ENCODE measurements at regions not wholly inside any gene's neighbourhood (a gene's known extent, or its start where the extent isn't known, plus 50 kb on each side); places are given as distances from the start of the nearest gene placed in this dataset.
"Not testable (repeated sequence)": the region's sequence is repeated elsewhere in the genome, so short reads cannot be mapped to it uniquely, and the experiment has no call there.

- Histone ChIP-seq H3K36me3 (ENCODE audit: insufficient read depth, low read depth, low read length) (no peaks in the 10 kb centered on the region), H3K9ac (ENCODE audit: low read depth, low read length) (no peak overlapping the region), H3K4me1 (ENCODE audit: insufficient read depth, low read length) (peaks cover 12% of the 10 kb centered on the region; the same call in 1 of the 2 replicates), H3K27ac (ENCODE audit: low read length) (no peak overlapping the region), H3K4me3 (ENCODE audit: low read length) (no peak overlapping the region), H3K27me3 (ENCODE audit: insufficient read depth, low read length) (no peaks in the 10 kb centered on the region), H3K9me3 (ENCODE audit: insufficient read depth, low read depth, low read length) (no peaks in the 10 kb centered on the region)
These were observed 82.5 kb upstream of the SEM1 start for GRCh38 chr7:96792115-96792514.

- H3K27me3 ChIP-seq (ENCODE audit: insufficient read depth, low read length) = no peaks in the 10 kb centered on the region
- H3K4me3 ChIP-seq (ENCODE audit: low read length) = no peak overlapping the region
- no peak overlapping the region for H3K9ac ChIP-seq (ENCODE audit: low read depth, low read length)
- H3K36me3 ChIP-seq (ENCODE audit: insufficient read depth, low read depth, low read length) = no peaks in the 10 kb centered on the region
- H3K4me1 ChIP-seq (ENCODE audit: insufficient read depth, low read length) = no peaks in the 10 kb centered on the region
- H3K9me3 ChIP-seq (ENCODE audit: insufficient read depth, low read depth, low read length) = no peaks in the 10 kb centered on the region
- H3K27ac ChIP-seq (ENCODE audit: low read length) = no peak overlapping the region
These were observed 84.4 kb upstream of the SEM1 start for GRCh38 chr7:96794063-96794462.

- no peaks in the 10 kb centered on the region for H3K27me3 ChIP-seq (ENCODE audit: insufficient read depth, low read length)
- H3K4me1 ChIP-seq (ENCODE audit: insufficient read depth, low read length) = no peaks in the 10 kb centered on the region
- H3K36me3 ChIP-seq (ENCODE audit: insufficient read depth, low read depth, low read length) = no peaks in the 10 kb centered on the region
- no peak overlapping the region for H3K9ac ChIP-seq (ENCODE audit: low read depth, low read length)
- no peak overlapping the region for H3K27ac ChIP-seq (ENCODE audit: low read length)
- H3K9me3 ChIP-seq (ENCODE audit: insufficient read depth, low read depth, low read length) = no peaks in the 10 kb centered on the region
- no peak overlapping the region for H3K4me3 ChIP-seq (ENCODE audit: low read length)
These were observed 90.5 kb upstream of the SEM1 start for GRCh38 chr7:96800122-96800521.

GRCh38 chr7:96800824-96801223 is 91.2 kb upstream of the SEM1 start:
- no peak overlapping the region for H3K4me3 ChIP-seq (ENCODE audit: low read length)
- H3K9ac ChIP-seq (ENCODE audit: low read depth, low read length) = no peak overlapping the region
- H3K36me3 ChIP-seq (ENCODE audit: insufficient read depth, low read depth, low read length) = no peaks in the 10 kb centered on the region
- no peaks in the 10 kb centered on the region for H3K9me3 ChIP-seq (ENCODE audit: insufficient read depth, low read depth, low read length)
- no peaks in the 10 kb centered on the region for H3K27me3 ChIP-seq (ENCODE audit: insufficient read depth, low read length)
- H3K27ac ChIP-seq (ENCODE audit: low read length) = no peak overlapping the region
- H3K4me1 ChIP-seq (ENCODE audit: insufficient read depth, low read length) = no peaks in the 10 kb centered on the region

GRCh38 chr7:96819111-96819700 is 109.6 kb upstream of the SEM1 start:
- no peaks in the 10 kb centered on the region for H3K9me3 ChIP-seq (ENCODE audit: insufficient read depth, low read depth, low read length)
- H3K36me3 ChIP-seq (ENCODE audit: insufficient read depth, low read depth, low read length) = no peaks in the 10 kb centered on the region
- no peaks in the 10 kb centered on the region for H3K27me3 ChIP-seq (ENCODE audit: insufficient read depth, low read length)
- H3K4me3 ChIP-seq (ENCODE audit: low read length) = no peak overlapping the region
- H3K9ac ChIP-seq (ENCODE audit: low read depth, low read length) = no peak overlapping the region
- no peaks in the 10 kb centered on the region for H3K4me1 ChIP-seq (ENCODE audit: insufficient read depth, low read length)
- no peak overlapping the region for H3K27ac ChIP-seq (ENCODE audit: low read length)

- H3K27me3 ChIP-seq (ENCODE audit: insufficient read depth, low read length); H3K4me1 ChIP-seq (ENCODE audit: insufficient read depth, low read length); H3K9me3 ChIP-seq (ENCODE audit: insufficient read depth, low read depth, low read length); H3K9ac ChIP-seq (ENCODE audit: low read depth, low read length); H3K4me3 ChIP-seq (ENCODE audit: low read length); H3K36me3 ChIP-seq (ENCODE audit: insufficient read depth, low read depth, low read length); H3K27ac ChIP-seq (ENCODE audit: low read length): not testable (repeated sequence)
These were observed 111.5 kb upstream of the SEM1 start for GRCh38 chr7:96821131-96821530.

- Histone ChIP-seq H3K27ac (ENCODE audit: low read length) (no peak overlapping the region), H3K4me1 (ENCODE audit: insufficient read depth, low read length) (no peaks in the 10 kb centered on the region), H3K9me3 (ENCODE audit: insufficient read depth, low read depth, low read length) (no peaks in the 10 kb centered on the region), H3K36me3 (ENCODE audit: insufficient read depth, low read depth, low read length) (no peaks in the 10 kb centered on the region), H3K9ac (ENCODE audit: low read depth, low read length) (no peak overlapping the region), H3K4me3 (ENCODE audit: low read length) (no peak overlapping the region), H3K27me3 (ENCODE audit: insufficient read depth, low read length) (no peaks in the 10 kb centered on the region)
These were observed 113.2 kb upstream of the SEM1 start for GRCh38 chr7:96822824-96823223.

GRCh38 chr7:96823274-96823673 is 113.6 kb upstream of the SEM1 start:
- Histone ChIP-seq H3K9ac (ENCODE audit: low read depth, low read length) (no peak overlapping the region), H3K4me3 (ENCODE audit: low read length) (no peak overlapping the region), H3K27me3 (ENCODE audit: insufficient read depth, low read length) (no peaks in the 10 kb centered on the region), H3K27ac (ENCODE audit: low read length) (no peak overlapping the region), H3K36me3 (ENCODE audit: insufficient read depth, low read depth, low read length) (no peaks in the 10 kb centered on the region), H3K4me1 (ENCODE audit: insufficient read depth, low read length) (no peaks in the 10 kb centered on the region), H3K9me3 (ENCODE audit: insufficient read depth, low read depth, low read length) (no peaks in the 10 kb centered on the region)

- Histone ChIP-seq H3K4me1 (ENCODE audit: insufficient read depth, low read length) (no peaks in the 10 kb centered on the region), H3K27ac (ENCODE audit: low read length) (no peak overlapping the region), H3K9ac (ENCODE audit: low read depth, low read length) (no peak overlapping the region)
These were observed 115.0 kb upstream of the SEM1 start for GRCh38 chr7:96824686-96825085.

GRCh38 chr7:96825285-96825684 is 115.6 kb upstream of the SEM1 start:
- H3K27ac ChIP-seq (ENCODE audit: low read length) = no peak overlapping the region
- H3K4me3 ChIP-seq (ENCODE audit: low read length) = no peak overlapping the region
- H3K9me3 ChIP-seq (ENCODE audit: insufficient read depth, low read depth, low read length) = no peaks in the 10 kb centered on the region
- H3K27me3 ChIP-seq (ENCODE audit: insufficient read depth, low read length) = no peaks in the 10 kb centered on the region
- H3K36me3 ChIP-seq (ENCODE audit: insufficient read depth, low read depth, low read length) = no peaks in the 10 kb centered on the region
- no peaks in the 10 kb centered on the region for H3K4me1 ChIP-seq (ENCODE audit: insufficient read depth, low read length)
- no peak overlapping the region for H3K9ac ChIP-seq (ENCODE audit: low read depth, low read length)

More at GRCh38 chr7:96824686-96825085, 115.0 kb upstream of the SEM1 start:
- Histone ChIP-seq H3K4me3 (ENCODE audit: low read length) (no peak overlapping the region), H3K27me3 (ENCODE audit: insufficient read depth, low read length) (no peaks in the 10 kb centered on the region), H3K9me3 (ENCODE audit: insufficient read depth, low read depth, low read length) (no peaks in the 10 kb centered on the region), H3K36me3 (ENCODE audit: insufficient read depth, low read depth, low read length) (no peaks in the 10 kb centered on the region)

- Histone ChIP-seq H3K9ac (ENCODE audit: low read depth, low read length) (no peak overlapping the region), H3K27me3 (ENCODE audit: insufficient read depth, low read length) (no peaks in the 10 kb centered on the region), H3K9me3 (ENCODE audit: insufficient read depth, low read depth, low read length) (no peaks in the 10 kb centered on the region), H3K4me1 (ENCODE audit: insufficient read depth, low read length) (no peaks in the 10 kb centered on the region), H3K27ac (ENCODE audit: low read length) (no peak overlapping the region), H3K4me3 (ENCODE audit: low read length) (no peak overlapping the region), H3K36me3 (ENCODE audit: insufficient read depth, low read depth, low read length) (no peaks in the 10 kb centered on the region)
These were observed 116.4 kb upstream of the SEM1 start for GRCh38 chr7:96826089-96826488.

GRCh38 chr7:96827701-96828100 is 118.1 kb upstream of the SEM1 start:
- H3K27me3 ChIP-seq (ENCODE audit: insufficient read depth, low read length) = no peaks in the 10 kb centered on the region
- no peak overlapping the region for H3K27ac ChIP-seq (ENCODE audit: low read length)
- no peaks in the 10 kb centered on the region for H3K4me1 ChIP-seq (ENCODE audit: insufficient read depth, low read length)
- no peaks in the 10 kb centered on the region for H3K9me3 ChIP-seq (ENCODE audit: insufficient read depth, low read depth, low read length)
- no peak overlapping the region for H3K9ac ChIP-seq (ENCODE audit: low read depth, low read length)
- H3K36me3 ChIP-seq (ENCODE audit: insufficient read depth, low read depth, low read length) = no peaks in the 10 kb centered on the region
- H3K4me3 ChIP-seq (ENCODE audit: low read length) = no peak overlapping the region

- not testable (repeated sequence) for H3K9ac ChIP-seq (ENCODE audit: low read depth, low read length); H3K4me1 ChIP-seq (ENCODE audit: insufficient read depth, low read length); H3K27ac ChIP-seq (ENCODE audit: low read length); H3K4me3 ChIP-seq (ENCODE audit: low read length); H3K9me3 ChIP-seq (ENCODE audit: insufficient read depth, low read depth, low read length); H3K27me3 ChIP-seq (ENCODE audit: insufficient read depth, low read length); H3K36me3 ChIP-seq (ENCODE audit: insufficient read depth, low read depth, low read length)
These were observed 119.5 kb upstream of the SEM1 start for GRCh38 chr7:96829121-96829520.

All from iPS-20b (cell line).